PC-9 (cell line): ENCODE measurements at regions not wholly inside any gene's neighbourhood (a gene's known extent, or its start where the extent isn't known, plus 50 kb on each side); places are given as distances from the start of the nearest gene placed in this dataset.

Experiments used
- BruUV-seq: library from RNA; stranded (reverse); fragments of 400-500 nt; replicated peaks from 2 replicates; lab custom pipeline; 2021; lab: Mats Ljungman, UMichigan
- CTCF ChIA-PET: fragments of 300-600 bp; sonication (Branson Sonifier 250); formaldehyde crosslinking; loops from one replicate; lab custom pipeline; 2022; ENCODE audit warnings: antibody characterized with exemption; lab: Charles Lee
- POLR2A ChIA-PET: fragments of 300-600 bp; sonication (Branson Sonifier 250); formaldehyde crosslinking; loops from one replicate; lab custom pipeline; 2022; ENCODE audit warnings: antibody characterized with exemption; ENCODE audit not compliant: unreplicated experiment; lab: Charles Lee
- DNase-seq, 2 experiments: peaks; one replicate each; pipeline versions ENCODE4 v3.0.0 to v3.0.0-alpha.2; 2015 to 2022; ENCODE audit warnings: mixed read lengths in 1 of 2
- H2AFZ ChIP-seq: fragments of 200-600 bp; sonication (generic); 2 replicates; pipeline ENCODE4 v1.8.1; 2017; ENCODE audit warnings: antibody characterized with exemption
- H3F3A ChIP-seq: fragments of 200-600 bp; sonication (generic); 2 replicates; pipeline ENCODE4 v1.8.1; 2017; ENCODE audit warnings: antibody characterized with exemption, mild to moderate bottlenecking, low read depth; ENCODE audit not compliant: insufficient read depth
- H3K27ac ChIP-seq: fragments of 200-600 bp; sonication (generic); 2 replicates; pipeline ENCODE4 v1.6.1; 2016; ENCODE audit warnings: mixed run types
- H3K27me3 ChIP-seq: fragments of 200-600 bp; sonication (generic); 2 replicates; pipeline ENCODE4 v1.6.1; 2016; ENCODE audit warnings: low read depth, mixed run types; ENCODE audit not compliant: insufficient read depth
- H3K36me3 ChIP-seq: fragments of 200-600 bp; sonication (generic); 2 replicates; pipeline ENCODE4 v1.6.1; 2016; ENCODE audit warnings: low read depth, mixed run types
- H3K4me1 ChIP-seq: fragments of 200-600 bp; sonication (generic); replicated peaks from 2 replicates; pipeline ENCODE4 v1.6.1; 2016; ENCODE audit warnings: mixed run types; ENCODE audit not compliant: insufficient read depth
- H3K4me2 ChIP-seq: fragments of 200-600 bp; sonication (generic); 2 replicates; pipeline ENCODE4 v1.6.1; 2017; ENCODE audit warnings: mixed run types
- H3K4me3 ChIP-seq: fragments of 200-600 bp; sonication (generic); 2 replicates; pipeline ENCODE4 v1.6.1; 2016; ENCODE audit warnings: mixed run types
- H3K79me2 ChIP-seq: fragments of 200-600 bp; sonication (generic); 2 replicates; pipeline ENCODE4 v1.6.1; 2017; ENCODE audit warnings: low read depth, mixed run types
- H3K9me2 ChIP-seq: fragments of 200-600 bp; sonication (generic); 2 replicates; pipeline ENCODE4 v1.8.1; 2017; ENCODE audit warnings: mild to moderate bottlenecking; ENCODE audit not compliant: insufficient read depth
- H3K9me3 ChIP-seq: fragments of 200-600 bp; sonication (generic); 2 replicates; pipeline ENCODE4 v1.8.1; 2016; ENCODE audit warnings: low read depth; ENCODE audit not compliant: insufficient read depth
- H4K20me1 ChIP-seq: fragments of 200-600 bp; sonication (generic); 2 replicates; pipeline ENCODE4 v1.8.1; 2017; ENCODE audit not compliant: insufficient read depth
- CTCF ChIP-seq: fragments of 200-600 bp; sonication (generic); conservative IDR thresholded peaks from 2 replicates; pipeline ENCODE4 v1.6.1; 2017; ENCODE audit warnings: mixed run types, antibody characterized with exemption, mild to moderate bottlenecking, moderate library complexity
- EZH2 ChIP-seq: fragments of 200-600 bp; sonication (generic); IDR thresholded peaks from 2 replicates; pipeline ENCODE4 v1.8.0; 2017; ENCODE audit warnings: antibody characterized with exemption, low read depth
- intact Hi-C: fragments of 100-400 bp; cut with micrococcal nuclease; formaldehyde crosslinking; loops from one replicate; pipeline ENCODE4 v1.10.0; 2022; ENCODE audit not compliant: unreplicated experiment

DNA sequence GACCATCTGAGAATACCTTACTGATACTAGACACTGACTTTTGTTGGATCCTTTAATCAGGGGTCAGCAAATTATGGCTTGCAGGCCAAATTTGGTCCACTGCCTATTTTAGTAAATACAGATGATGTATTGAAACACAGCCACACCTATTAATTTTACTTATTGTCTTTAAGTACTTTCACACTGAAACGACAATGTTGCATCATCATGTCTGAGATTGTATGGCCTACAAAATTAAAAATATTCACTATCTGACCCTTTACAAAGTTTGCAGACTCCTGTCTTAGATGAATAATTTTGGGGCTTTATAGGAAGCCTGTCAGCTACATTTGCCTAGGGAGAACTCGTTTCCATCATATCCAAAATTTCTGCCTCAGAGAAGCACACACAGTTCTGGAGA lies 503.2 kb upstream of the TGFBR2 start:
- POLR2A ChIA-PET, result no interaction called here
- no peak for TF ChIP-seq CTCF

GRCh38 chr3:30107531-30107930 lies 498.9 kb upstream of the TGFBR2 start:
- Histone ChIP-seq H3K79me2 (no peaks in the 10 kb centered on the region), H3K27ac (no peak overlapping the region), H3K4me2 (no peak overlapping the region), H3K4me1 (no peaks in the 10 kb centered on the region), H2AFZ (no peak overlapping the region), H3K27me3 (no peaks in the 10 kb centered on the region), H3K9me2 (no peaks in the 10 kb centered on the region), H4K20me1 (no peaks in the 10 kb centered on the region), H3K9me3 (no peaks in the 10 kb centered on the region), H3K4me3 (no peak overlapping the region), H3F3A (no peaks in the 10 kb centered on the region), H3K36me3 (no peaks in the 10 kb centered on the region)
- intact Hi-C loops, result no loop called here
- no peak for DNase-seq
- POLR2A ChIA-PET, result no interaction called here
- BruUV-seq, result no TSS peak
- TF ChIP-seq EZH2, result no peak
- CTCF ChIA-PET, result no interaction called here

More for the DNA sequence above, 503.2 kb upstream of the TGFBR2 start:
- Histone ChIP-seq H3F3A (no peaks in the 10 kb centered on the region), H3K9me3 (no peaks in the 10 kb centered on the region; the same call in 1 of the 2 replicates), H2AFZ (no peak overlapping the region), H3K4me2 (no peak overlapping the region), H3K79me2 (no peaks in the 10 kb centered on the region), H3K27me3 (no peaks in the 10 kb centered on the region), H3K36me3 (no peaks in the 10 kb centered on the region), H3K4me3 (no peak overlapping the region), H3K27ac (no peak overlapping the region), H3K4me1 (0 out of 2 replicates have a peak, but pooled peaks cover 3% of the 10 kb centered on the region), H4K20me1 (no peaks in the 10 kb centered on the region), H3K9me2 (no peaks in the 10 kb centered on the region)
- BruUV-seq, result no TSS peak
- intact Hi-C loops, result no loop called here
- CTCF ChIA-PET, result no interaction called here
- no peak for DNase-seq

DNA sequence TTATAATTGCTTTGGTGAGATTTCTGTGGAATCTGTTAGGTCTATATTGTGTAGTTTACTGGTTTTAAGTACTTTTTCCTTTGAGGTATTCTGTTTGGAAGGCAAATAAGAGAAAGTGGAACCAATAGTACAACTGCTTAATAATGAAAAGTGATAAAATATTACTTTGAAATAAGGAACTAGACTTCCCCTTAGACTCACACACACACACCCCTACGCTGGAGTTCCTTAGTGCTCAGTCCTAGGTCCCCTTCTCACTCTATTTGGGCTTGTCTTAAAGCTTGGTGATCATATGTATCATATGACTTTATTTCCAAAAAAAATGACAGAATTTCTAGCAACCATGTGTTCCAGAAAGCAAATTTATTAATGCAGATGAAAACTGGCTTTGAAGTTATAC lies 494.0 kb upstream of the TGFBR2 start:
- H3K27me3 ChIP-seq, result no peaks in the 10 kb centered on the region
- no peaks in the 10 kb centered on the region for H4K20me1 ChIP-seq
- H3K27ac ChIP-seq, result no peak overlapping the region
- no peak for DNase-seq
- intact Hi-C loops, result loop anchor here (2.0 kb wide), 3 partner anchors 70 to 636 kb away; no protein-coding TSS in a partner anchor
- H3F3A ChIP-seq, result no peaks in the 10 kb centered on the region
- ChIA-PET CTCF (interaction anchor here (0.7 kb wide), 1 partner anchor 362 kb away, joined by 3 read pairs; no protein-coding TSS in a partner anchor), POLR2A (no interaction called here)
- H3K4me1 ChIP-seq, result no peaks in the 10 kb centered on the region
- BruUV-seq, result no TSS peak
- H3K79me2 ChIP-seq, result no peaks in the 10 kb centered on the region
- H2AFZ ChIP-seq, result no peak overlapping the region
- H3K4me3 ChIP-seq, result no peak overlapping the region
- H3K9me3 ChIP-seq, result no peaks in the 10 kb centered on the region
- no peak overlapping the region for H3K4me2 ChIP-seq
- TF ChIP-seq EZH2, result no peak
- TF ChIP-seq CTCF, result no peak
- no peaks in the 10 kb centered on the region for H3K36me3 ChIP-seq
- H3K9me2 ChIP-seq, result no peaks in the 10 kb centered on the region
